ENCODE measurements at regions not wholly inside any gene's neighbourhood (a gene's known extent, or its start where the extent isn't known, plus 50 kb on each side); places are given as distances from the start of the nearest gene placed in this dataset.

GRCh38 chr10:132992433-132993215 is 50.3 kb upstream of the CFAP46 start:
- TF ChIP-seq CTCF (IDR thresholded peaks at IDR 0.05) (no peak), POLR2A (IDR thresholded peaks at IDR 0.05) (no peak), EP300 (IDR thresholded peaks at IDR 0.05) (no peak)

All from ovary (tissue), 3 donors.